ENCODE measurements at regions not wholly inside any gene's neighbourhood (a gene's known extent, or its start where the extent isn't known, plus 50 kb on each side); places are given as distances from the start of the nearest gene placed in this dataset.

- Histone ChIP-seq H3K4me3 (ENCODE audit: low read length in 2 of 2) (no peak overlapping the region), H3K27me3 (ENCODE audit: insufficient read depth, low read length) (no peaks in the 10 kb centered on the region), H3K4me1 (ENCODE audit: insufficient read depth, low read length) (no peaks in the 10 kb centered on the region), H3K27ac (ENCODE audit: low read depth, low read length) (no peak overlapping the region), H3K36me3 (ENCODE audit: insufficient read depth, low read length) (no peaks in the 10 kb centered on the region), H3K9me3 (ENCODE audit: control insufficient read depth in 1 of 2, low read length in 2 of 2) (no peaks in the 10 kb centered on the region)
- H3K4me3 Mint-ChIP-seq = no peak overlapping the region
- no peak overlapping the region for H3K27ac Mint-ChIP-seq
- ChIA-PET POLR2A (ENCODE audit: partially characterized antibody) (no interaction called here), CTCF (ENCODE audit: partially characterized antibody) (interaction anchor here (0.8 kb wide), 1 partner anchor 276 kb away, joined by 3 read pairs; no protein-coding TSS in a partner anchor)
- peaks cover 3 to 18% (median 9%) of the 10 kb centered on the region in 8 donors for H3K9me3 Mint-ChIP-seq
- no peak for DNase-seq
- intact Hi-C loops (cut with micrococcal nuclease) = no loop called here
- H3K36me3 Mint-ChIP-seq = no peaks in the 10 kb centered on the region
- no peaks in the 10 kb centered on the region for H3K4me1 Mint-ChIP-seq
- no peaks in the 10 kb centered on the region for H3K27me3 Mint-ChIP-seq
These were observed 125.8 kb upstream of the ZNF385D start for GRCh38 chr3:21876782-21877181.

GRCh38 chr3:21877214-21877754 lies 126.3 kb upstream of the ZNF385D start:
- intact Hi-C loops (cut with micrococcal nuclease) = no loop called here
- Mint-ChIP-seq H3K4me3 (no peak overlapping the region), H3K4me1 (no peaks in the 10 kb centered on the region), H3K36me3 (no peaks in the 10 kb centered on the region), H3K9me3 (peaks cover 3 to 18% (median 9%) of the 10 kb centered on the region in 8 donors), H3K27me3 (no peaks in the 10 kb centered on the region), H3K27ac (no peak overlapping the region)
- CTCF ChIA-PET (ENCODE audit: partially characterized antibody) = no interaction called here
- Histone ChIP-seq H3K4me3 (ENCODE audit: low read length in 2 of 2) (no peak overlapping the region), H3K27me3 (ENCODE audit: insufficient read depth, low read length) (no peaks in the 10 kb centered on the region), H3K36me3 (ENCODE audit: insufficient read depth, low read length) (no peaks in the 10 kb centered on the region), H3K4me1 (ENCODE audit: insufficient read depth, low read length) (no peaks in the 10 kb centered on the region), H3K27ac (ENCODE audit: low read depth, low read length) (no peak overlapping the region), H3K9me3 (ENCODE audit: control insufficient read depth in 1 of 2, low read length in 2 of 2) (no peaks in the 10 kb centered on the region)
- no peak for DNase-seq
- POLR2A ChIA-PET (ENCODE audit: partially characterized antibody) = no interaction called here

GRCh38 chr3:21879184-21879886 lies 128.3 kb upstream of the ZNF385D start:
- Mint-ChIP-seq H3K4me3 (no peak overlapping the region), H3K36me3 (no peaks in the 10 kb centered on the region), H3K9me3 (peaks cover 4 to 20% (median 8%) of the 10 kb centered on the region in 8 donors), H3K27me3 (no peaks in the 10 kb centered on the region), H3K27ac (no peak overlapping the region), H3K4me1 (no peaks in the 10 kb centered on the region)
- no peaks in the 10 kb centered on the region for H3K27me3 ChIP-seq (ENCODE audit: insufficient read depth, low read length)
- no peaks in the 10 kb centered on the region for H3K36me3 ChIP-seq (ENCODE audit: insufficient read depth, low read length)
- no peaks in the 10 kb centered on the region for H3K9me3 ChIP-seq (ENCODE audit: control insufficient read depth in 1 of 2, low read length in 2 of 2)
- no peak overlapping the region for H3K4me3 ChIP-seq (ENCODE audit: low read length in 2 of 2)
- intact Hi-C loops (cut with micrococcal nuclease) = no loop called here
- DNase-seq = no peak
- POLR2A ChIA-PET (ENCODE audit: partially characterized antibody) = no interaction called here
- no peak overlapping the region for H3K27ac ChIP-seq (ENCODE audit: low read depth, low read length)
- CTCF ChIA-PET (ENCODE audit: partially characterized antibody) = no interaction called here
- H3K4me1 ChIP-seq (ENCODE audit: insufficient read depth, low read length) = no peaks in the 10 kb centered on the region

GRCh38 chr3:21888656-21889055 lies 137.6 kb upstream of the ZNF385D start:
- DNase-seq = no peak
- intact Hi-C loops (cut with micrococcal nuclease) = no loop called here
- CTCF ChIA-PET (ENCODE audit: partially characterized antibody) = no interaction called here

GRCh38 chr3:21889166-21889565 lies 138.2 kb upstream of the ZNF385D start:
- Mint-ChIP-seq H3K36me3 (no peaks in the 10 kb centered on the region), H3K9me3 (peaks cover 0 to 13% (median 4%) of the 10 kb centered on the region in 8 donors), H3K4me3 (no peak overlapping the region), H3K27me3 (no peaks in the 10 kb centered on the region), H3K27ac (no peak overlapping the region), H3K4me1 (no peaks in the 10 kb centered on the region)
- intact Hi-C loops (cut with micrococcal nuclease) = no loop called here
- POLR2A ChIA-PET (ENCODE audit: partially characterized antibody) = no interaction called here
- no peak overlapping the region for H3K4me3 ChIP-seq (ENCODE audit: low read length in 2 of 2)
- DNase-seq = no peak
- H3K27me3 ChIP-seq (ENCODE audit: insufficient read depth, low read length) = no peaks in the 10 kb centered on the region
- no peaks in the 10 kb centered on the region for H3K36me3 ChIP-seq (ENCODE audit: insufficient read depth, low read length)
- no peaks in the 10 kb centered on the region for H3K4me1 ChIP-seq (ENCODE audit: insufficient read depth, low read length)
- H3K27ac ChIP-seq (ENCODE audit: low read depth, low read length) = no peak overlapping the region
- H3K9me3 ChIP-seq (ENCODE audit: control insufficient read depth in 1 of 2, low read length in 2 of 2) = no peaks in the 10 kb centered on the region
- CTCF ChIA-PET (ENCODE audit: partially characterized antibody) = no interaction called here

More at GRCh38 chr3:21888656-21889055, 137.6 kb upstream of the ZNF385D start:
- no peaks in the 10 kb centered on the region for H3K36me3 ChIP-seq (ENCODE audit: insufficient read depth, low read length)
- H3K9me3 Mint-ChIP-seq = peaks cover 0 to 13% (median 4%) of the 10 kb centered on the region in 8 donors
- H3K27me3 Mint-ChIP-seq = no peaks in the 10 kb centered on the region
- H3K4me1 ChIP-seq (ENCODE audit: insufficient read depth, low read length) = no peaks in the 10 kb centered on the region
- no peak overlapping the region for H3K27ac ChIP-seq (ENCODE audit: low read depth, low read length)
- no peak overlapping the region for H3K4me3 Mint-ChIP-seq
- POLR2A ChIA-PET (ENCODE audit: partially characterized antibody) = no interaction called here
- H3K4me3 ChIP-seq (ENCODE audit: low read length in 2 of 2) = no peak overlapping the region
- H3K4me1 Mint-ChIP-seq = no peaks in the 10 kb centered on the region
- H3K36me3 Mint-ChIP-seq = no peaks in the 10 kb centered on the region
- no peak overlapping the region for H3K27ac Mint-ChIP-seq
- no peaks in the 10 kb centered on the region for H3K27me3 ChIP-seq (ENCODE audit: insufficient read depth, low read length)
- H3K9me3 ChIP-seq (ENCODE audit: control insufficient read depth in 1 of 2, low read length in 2 of 2) = no peaks in the 10 kb centered on the region

GRCh38 chr3:21892104-21892503 lies 141.1 kb upstream of the ZNF385D start:
- no peak overlapping the region for H3K4me3 ChIP-seq (ENCODE audit: low read length in 2 of 2)
- H3K4me1 Mint-ChIP-seq = no peaks in the 10 kb centered on the region
- no peak overlapping the region for H3K4me3 Mint-ChIP-seq
- H3K27ac Mint-ChIP-seq = no peak overlapping the region
- intact Hi-C loops (cut with micrococcal nuclease) = no loop called here
- POLR2A ChIA-PET (ENCODE audit: partially characterized antibody) = no interaction called here
- peaks cover 0 to 3% of the 10 kb centered on the region in 2 donors for H3K9me3 ChIP-seq (ENCODE audit: control insufficient read depth in 1 of 2, low read length in 2 of 2)
- DNase-seq = no peak
- peaks cover 0 to 13% (median 3%) of the 10 kb centered on the region in 8 donors for H3K9me3 Mint-ChIP-seq
- CTCF ChIA-PET (ENCODE audit: partially characterized antibody) = no interaction called here
- no peak overlapping the region for H3K27ac ChIP-seq (ENCODE audit: low read depth, low read length)
- no peaks in the 10 kb centered on the region for H3K27me3 ChIP-seq (ENCODE audit: insufficient read depth, low read length)
- H3K4me1 ChIP-seq (ENCODE audit: insufficient read depth, low read length) = no peaks in the 10 kb centered on the region
- no peaks in the 10 kb centered on the region for H3K36me3 ChIP-seq (ENCODE audit: insufficient read depth, low read length)
- H3K36me3 Mint-ChIP-seq = no peaks in the 10 kb centered on the region
- no peaks in the 10 kb centered on the region for H3K27me3 Mint-ChIP-seq

GRCh38 chr3:21893242-21893641 lies 142.2 kb upstream of the ZNF385D start:
- H3K4me3 Mint-ChIP-seq = no peak overlapping the region
- H3K4me1 Mint-ChIP-seq = no peaks in the 10 kb centered on the region
- no peak for DNase-seq
- peaks cover 0 to 11% (median 4%) of the 10 kb centered on the region in 8 donors for H3K9me3 Mint-ChIP-seq
- POLR2A ChIA-PET (ENCODE audit: partially characterized antibody) = no interaction called here
- no peaks in the 10 kb centered on the region for H3K27me3 Mint-ChIP-seq
- H3K27me3 ChIP-seq (ENCODE audit: insufficient read depth, low read length) = no peaks in the 10 kb centered on the region
- no peaks in the 10 kb centered on the region for H3K36me3 ChIP-seq (ENCODE audit: insufficient read depth, low read length)
- H3K27ac ChIP-seq (ENCODE audit: low read depth, low read length) = no peak overlapping the region
- no peak overlapping the region for H3K4me3 ChIP-seq (ENCODE audit: low read length in 2 of 2)
- no peaks in the 10 kb centered on the region for H3K4me1 ChIP-seq (ENCODE audit: insufficient read depth, low read length)
- no peak overlapping the region for H3K27ac Mint-ChIP-seq
- no peaks in the 10 kb centered on the region for H3K36me3 Mint-ChIP-seq
- H3K9me3 ChIP-seq (ENCODE audit: control insufficient read depth in 1 of 2, low read length in 2 of 2) = peaks cover 0 to 3% of the 10 kb centered on the region in 2 donors
- intact Hi-C loops (cut with micrococcal nuclease) = no loop called here
- CTCF ChIA-PET (ENCODE audit: partially characterized antibody) = interaction anchor here (0.6 kb wide), 1 partner anchor 11 kb away, joined by 4 read pairs; no protein-coding TSS in a partner anchor
